ENCODE measurements at regions not wholly inside any gene's neighbourhood (a gene's known extent, or its start where the extent isn't known, plus 50 kb on each side); places are given as distances from the start of the nearest gene placed in this dataset.

- 46% methylated on average over 5 of the region's 5 CpGs for WGBS
- Histone ChIP-seq H3K36me3 (ENCODE audit: control insufficient read depth in 4 of 4, insufficient read depth in 3 of 4, low read depth in 1 of 4, low read length in 3 of 4) (no peaks in the 10 kb centered on the region), H3K4me3 (ENCODE audit: low read depth in 1 of 3, low read length in 3 of 3) (no peak overlapping the region), H3K27ac (ENCODE audit: low read depth in 1 of 2, low read length in 2 of 2) (peak overlapping the region in 1 of 2 donors; percentile 63), H3K9ac (ENCODE audit: low read depth in 1 of 2, low read length in 2 of 2) (no peak overlapping the region), H3K27me3 (ENCODE audit: control insufficient read depth in 4 of 4, insufficient read depth in 4 of 4, low read length in 3 of 4) (no peaks in the 10 kb centered on the region), H3K4me1 (ENCODE audit: control insufficient read depth in 4 of 4, insufficient read depth in 4 of 4, low read length in 3 of 4) (peaks cover 2 to 19% (median 14%) of the 10 kb centered on the region in 4 donors), H3K9me3 (ENCODE audit: control insufficient read depth in 4 of 4, low read length in 3 of 4) (no peaks in the 10 kb centered on the region)
- no peak for TF ChIP-seq FOXA1 (IDR thresholded peaks at IDR 0.05)
- TF ChIP-seq, protein P1, sequence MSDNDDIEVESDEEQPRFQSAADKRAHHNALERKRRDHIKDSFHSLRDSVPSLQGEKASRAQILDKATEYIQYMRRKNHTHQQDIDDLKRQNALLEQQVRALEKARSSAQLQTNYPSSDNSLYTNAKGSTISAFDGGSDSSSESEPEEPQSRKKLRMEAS (IDR thresholded peaks at IDR 0.05): no peak
- TF ChIP-seq HNF4G (IDR thresholded peaks at IDR 0.05): no peak
- TF ChIP-seq RXRA (IDR thresholded peaks at IDR 0.05): no peak
- DNase-seq (ENCODE audit: low spot score): no peak
These were observed 258.6 kb downstream of the IPO8 start for GRCh38 chr12:30437044-30437443.

DNA sequence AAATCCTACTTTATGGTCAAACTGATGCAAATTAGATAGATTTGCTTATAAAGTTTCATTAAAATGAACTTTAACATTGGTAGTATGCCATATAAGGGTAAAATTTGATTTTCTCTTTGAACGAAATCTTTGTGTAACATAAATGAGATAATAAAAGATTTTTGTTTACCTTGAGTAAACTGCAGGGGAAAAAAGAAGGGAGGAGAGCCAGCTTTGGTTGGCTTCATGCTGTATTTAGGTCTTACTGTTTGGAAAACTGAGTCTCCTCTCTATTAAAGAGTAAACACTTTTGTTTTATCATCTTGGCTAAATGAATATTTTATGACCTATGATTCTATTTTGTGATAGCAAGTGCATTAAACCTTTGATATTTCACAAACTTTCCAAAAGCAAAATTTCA, 267.6 kb downstream of the IPO8 start:
- 22% methylated on average over 1 of the region's 1 CpG for WGBS
- no peaks in the 10 kb centered on the region for H3K27me3 ChIP-seq (ENCODE audit: control insufficient read depth in 4 of 4, insufficient read depth in 4 of 4, low read length in 3 of 4)
- peak overlapping the region in 1 of 2 donors; percentile 33 for H3K9ac ChIP-seq (ENCODE audit: low read depth in 1 of 2, low read length in 2 of 2)
- H3K36me3 ChIP-seq (ENCODE audit: control insufficient read depth in 4 of 4, insufficient read depth in 3 of 4, low read depth in 1 of 4, low read length in 3 of 4): no peaks in the 10 kb centered on the region
- H3K4me3 ChIP-seq (ENCODE audit: low read depth in 1 of 3, low read length in 3 of 3): no peak overlapping the region
- peak overlapping the region; percentile 63 to 84 for H3K27ac ChIP-seq (ENCODE audit: low read depth in 1 of 2, low read length in 2 of 2)
- no peaks in the 10 kb centered on the region for H3K9me3 ChIP-seq (ENCODE audit: control insufficient read depth in 4 of 4, low read length in 3 of 4)
- H3K4me1 ChIP-seq (ENCODE audit: control insufficient read depth in 4 of 4, insufficient read depth in 4 of 4, low read length in 3 of 4): peaks cover 0 to 17% (median 9%) of the 10 kb centered on the region in 4 donors
- no peak for TF ChIP-seq SP1 (IDR thresholded peaks at IDR 0.05)
- no peak for DNase-seq (ENCODE audit: low spot score)

GRCh38 chr12:30427555-30427954, 268.1 kb downstream of the IPO8 start:
- H3K4me1 ChIP-seq (ENCODE audit: control insufficient read depth in 4 of 4, insufficient read depth in 4 of 4, low read length in 3 of 4): peaks cover 0 to 17% (median 9%) of the 10 kb centered on the region in 4 donors
- H3K27ac ChIP-seq (ENCODE audit: low read depth in 1 of 2, low read length in 2 of 2): peak overlapping the region; percentile 63 to 84
- no peak for DNase-seq (ENCODE audit: low spot score)
- H3K27me3 ChIP-seq (ENCODE audit: control insufficient read depth in 4 of 4, insufficient read depth in 4 of 4, low read length in 3 of 4): no peaks in the 10 kb centered on the region
- WGBS: 23% methylated on average over 1 of the region's 1 CpG
- peak overlapping the region in 1 of 2 donors; percentile 33 for H3K9ac ChIP-seq (ENCODE audit: low read depth in 1 of 2, low read length in 2 of 2)
- H3K9me3 ChIP-seq (ENCODE audit: control insufficient read depth in 4 of 4, low read length in 3 of 4): no peaks in the 10 kb centered on the region
- TF ChIP-seq HNF4G (IDR thresholded peaks at IDR 0.05) (peak; percentile 92), RAD21 (IDR thresholded peaks at IDR 0.05) (peak; percentile 31 to 45), HNF4A (conservative IDR thresholded peaks at IDR 0.05) (peak; percentile 97 to 98), FOXA2 (IDR thresholded peaks at IDR 0.05) (no peak), YY1 (IDR thresholded peaks at IDR 0.05) (peak; percentile 56), ATF3 (IDR thresholded peaks at IDR 0.05) (peak; percentile 47), GABPA (IDR thresholded peaks at IDR 0.05 in 1 of 2, conservative IDR thresholded peaks at IDR 0.05 in 1 of 2) (no peak), RXRA (IDR thresholded peaks at IDR 0.05) (peak; percentile 75 to 77), TAF1 (conservative IDR thresholded peaks at IDR 0.05) (peak; percentile 27), REST (IDR thresholded peaks at IDR 0.05) (no peak), FOXA1 (IDR thresholded peaks at IDR 0.05) (no peak), NR2F2 (IDR thresholded peaks at IDR 0.05) (peak; percentile 35), SP1 (IDR thresholded peaks at IDR 0.05) (peak; percentile 91), JUND (IDR thresholded peaks at IDR 0.05) (peak; percentile 71 to 81)
- TF ChIP-seq, protein P2, sequence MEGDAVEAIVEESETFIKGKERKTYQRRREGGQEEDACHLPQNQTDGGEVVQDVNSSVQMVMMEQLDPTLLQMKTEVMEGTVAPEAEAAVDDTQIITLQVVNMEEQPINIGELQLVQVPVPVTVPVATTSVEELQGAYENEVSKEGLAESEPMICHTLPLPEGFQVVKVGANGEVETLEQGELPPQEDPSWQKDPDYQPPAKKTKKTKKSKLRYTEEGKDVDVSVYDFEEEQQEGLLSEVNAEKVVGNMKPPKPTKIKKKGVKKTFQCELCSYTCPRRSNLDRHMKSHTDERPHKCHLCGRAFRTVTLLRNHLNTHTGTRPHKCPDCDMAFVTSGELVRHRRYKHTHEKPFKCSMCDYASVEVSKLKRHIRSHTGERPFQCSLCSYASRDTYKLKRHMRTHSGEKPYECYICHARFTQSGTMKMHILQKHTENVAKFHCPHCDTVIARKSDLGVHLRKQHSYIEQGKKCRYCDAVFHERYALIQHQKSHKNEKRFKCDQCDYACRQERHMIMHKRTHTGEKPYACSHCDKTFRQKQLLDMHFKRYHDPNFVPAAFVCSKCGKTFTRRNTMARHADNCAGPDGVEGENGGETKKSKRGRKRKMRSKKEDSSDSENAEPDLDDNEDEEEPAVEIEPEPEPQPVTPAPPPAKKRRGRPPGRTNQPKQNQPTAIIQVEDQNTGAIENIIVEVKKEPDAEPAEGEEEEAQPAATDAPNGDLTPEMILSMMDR (IDR thresholded peaks at IDR 0.05; ENCODE audit: low read depth, low read length, missing input control): no peak
- TF ChIP-seq, protein P1 (IDR thresholded peaks at IDR 0.05): peak; percentile 44
- H3K36me3 ChIP-seq (ENCODE audit: control insufficient read depth in 4 of 4, insufficient read depth in 3 of 4, low read depth in 1 of 4, low read length in 3 of 4): no peaks in the 10 kb centered on the region
- H3K4me3 ChIP-seq (ENCODE audit: low read depth in 1 of 3, low read length in 3 of 3): no peak overlapping the region
